ENCODE measurements at regions not wholly inside any gene's neighbourhood (a gene's known extent, or its start where the extent isn't known, plus 50 kb on each side); places are given as distances from the start of the nearest gene placed in this dataset.

DNA sequence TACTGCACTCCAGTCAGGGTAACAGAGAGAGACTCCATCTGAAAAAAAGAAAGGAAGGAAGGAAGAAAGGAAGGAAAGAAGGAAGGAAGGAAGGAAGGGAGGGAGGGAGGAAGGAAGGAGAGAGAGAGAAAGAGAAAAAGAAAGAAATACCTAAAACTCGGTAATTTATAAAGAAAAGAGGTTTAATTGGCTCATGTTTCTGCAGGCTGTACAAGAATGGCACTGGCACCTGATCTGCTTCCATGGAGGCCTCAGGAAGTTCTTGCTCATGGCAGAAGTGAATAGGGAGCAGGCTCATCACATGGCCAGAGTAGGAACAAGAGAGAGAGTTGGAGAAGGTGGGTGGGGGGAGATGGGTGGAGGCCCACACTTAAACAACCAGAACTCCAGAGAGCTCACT, 215.2 kb upstream of the IRX3 start:
- no CpG with 5 or more reads among the region's 1 CpG for WGBS (ENCODE audit: extremely low coverage, insufficient coverage, insufficient read length)
- Histone ChIP-seq H3K9ac (ENCODE audit: low read length) (no peak overlapping the region), H2BK12ac (ENCODE audit: low read length) (no peak overlapping the region)

DNA sequence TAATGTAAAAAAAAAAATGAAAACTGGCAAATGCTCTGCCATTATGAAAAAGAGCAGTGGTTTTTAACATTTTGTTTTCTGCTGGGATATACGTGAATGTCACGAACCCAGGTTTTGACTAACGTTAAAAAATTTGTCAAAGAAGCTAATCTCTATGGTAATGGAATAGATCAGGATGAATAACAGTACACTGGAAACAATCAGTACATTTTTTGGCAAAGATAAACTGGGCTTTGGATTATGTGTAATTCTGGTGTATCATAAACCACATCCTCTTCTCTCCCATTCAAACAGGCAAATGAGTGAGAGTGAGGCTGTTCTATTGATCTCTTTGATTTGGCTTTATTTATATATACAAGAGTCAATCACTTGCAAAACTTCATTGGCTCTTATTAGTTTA, 207.0 kb upstream of the IRX3 start:
- no peak overlapping the region for H3K14ac ChIP-seq (ENCODE audit: low read length)

More for the DNA sequence above, 215.2 kb upstream of the IRX3 start:
- no peak overlapping the region for H2AK5ac ChIP-seq (ENCODE audit: low read length)
- H4K12ac ChIP-seq (ENCODE audit: low read depth, low read length): no peak overlapping the region
- no peaks in the 10 kb centered on the region for H3K27me3 ChIP-seq (ENCODE audit: insufficient read depth, low read length)
- H3K4me1 ChIP-seq (ENCODE audit: control insufficient read depth in 1 of 2, insufficient read depth in 2 of 2, low read length in 2 of 2): no peaks in the 10 kb centered on the region
- DNase-seq: no peak
- no peak overlapping the region for H2AFZ ChIP-seq (ENCODE audit: insufficient read depth, low read length, poor library complexity)
- H2BK5ac ChIP-seq (ENCODE audit: low read depth, low read length, poor library complexity): no peak overlapping the region
- no peak overlapping the region for H3K18ac ChIP-seq (ENCODE audit: low read length)
- H2BK120ac ChIP-seq (ENCODE audit: insufficient read depth, low read length, poor library complexity): no peak overlapping the region
- no peak overlapping the region for H4K91ac ChIP-seq (ENCODE audit: low read depth, low read length)
- H3K79me2 ChIP-seq (ENCODE audit: control insufficient read depth, insufficient read depth, low read length, poor library complexity): no peaks in the 10 kb centered on the region
- no peak overlapping the region for H3K4me3 ChIP-seq (ENCODE audit: low read depth, low read length)
- H3K23ac ChIP-seq (ENCODE audit: low read length): no peak overlapping the region
- no peak overlapping the region for H3K4ac ChIP-seq (ENCODE audit: low read depth, low read length)
- H3K9me3 ChIP-seq (ENCODE audit: insufficient read depth, low read depth, low read length): peaks cover 2% of the 10 kb centered on the region
- H4K8ac ChIP-seq (ENCODE audit: low read depth, low read length): no peak overlapping the region
- H3K36me3 ChIP-seq (ENCODE audit: control insufficient read depth in 1 of 2, insufficient read depth in 2 of 2, low read length in 2 of 2): peaks cover 0 to 2% of the 10 kb centered on the region in 2 experiments
- H3K79me1 ChIP-seq (ENCODE audit: low read length): no peaks in the 10 kb centered on the region
- H3K27ac ChIP-seq (ENCODE audit: low read depth, low read length): no peak overlapping the region
- no peak overlapping the region for H3K4me2 ChIP-seq (ENCODE audit: low read length)
- H3K14ac ChIP-seq (ENCODE audit: low read length): no peak overlapping the region

DNA sequence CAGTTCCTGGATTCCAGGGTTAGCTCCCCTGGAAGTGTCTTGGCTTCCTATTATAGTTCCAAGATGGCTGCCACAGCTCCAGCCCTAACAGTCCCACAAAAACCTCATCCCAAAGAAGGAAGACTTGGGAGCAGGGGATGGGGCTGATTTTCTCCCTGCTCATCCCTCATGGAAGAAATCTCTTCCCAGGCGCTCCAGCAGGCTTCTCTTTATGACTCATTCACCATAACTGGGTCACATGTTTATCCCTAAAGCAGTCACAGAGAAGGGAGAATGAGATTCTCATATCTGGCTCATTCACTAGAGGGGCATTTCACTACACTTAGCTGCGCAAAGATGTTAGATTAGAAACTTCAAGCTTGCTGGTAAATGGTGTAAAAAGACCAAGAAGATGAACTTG, 206.5 kb upstream of the IRX3 start:
- no peaks in the 10 kb centered on the region for H3K79me1 ChIP-seq (ENCODE audit: low read length)
- H3K23ac ChIP-seq (ENCODE audit: low read length): no peak overlapping the region
- no peak overlapping the region for H3K14ac ChIP-seq (ENCODE audit: low read length)
- H3K4me1 ChIP-seq (ENCODE audit: control insufficient read depth in 1 of 2, insufficient read depth in 2 of 2, low read length in 2 of 2): no peaks in the 10 kb centered on the region
- H2BK5ac ChIP-seq (ENCODE audit: low read depth, low read length, poor library complexity): no peak overlapping the region
- H3K18ac ChIP-seq (ENCODE audit: low read length): no peak overlapping the region
- no peaks in the 10 kb centered on the region for H3K79me2 ChIP-seq (ENCODE audit: control insufficient read depth, insufficient read depth, low read length, poor library complexity)
- H4K12ac ChIP-seq (ENCODE audit: low read depth, low read length): no peak overlapping the region
- no peaks in the 10 kb centered on the region for H3K9me3 ChIP-seq (ENCODE audit: insufficient read depth, low read depth, low read length)
- no peak overlapping the region for H4K91ac ChIP-seq (ENCODE audit: low read depth, low read length)
- DNase-seq: no peak
- H3K27ac ChIP-seq (ENCODE audit: low read depth, low read length): no peak overlapping the region
- no peak overlapping the region for H3K4ac ChIP-seq (ENCODE audit: low read depth, low read length)
- no peak overlapping the region for H2BK120ac ChIP-seq (ENCODE audit: insufficient read depth, low read length, poor library complexity)
- no peak overlapping the region for H4K8ac ChIP-seq (ENCODE audit: low read depth, low read length)
- no peak overlapping the region for H3K4me2 ChIP-seq (ENCODE audit: low read length)
- no peak overlapping the region for H3K4me3 ChIP-seq (ENCODE audit: low read depth, low read length)
- no CpG with 5 or more reads among the region's 2 CpGs for WGBS (ENCODE audit: extremely low coverage, insufficient coverage, insufficient read length)
- H2AFZ ChIP-seq (ENCODE audit: insufficient read depth, low read length, poor library complexity): no peak overlapping the region
- H3K36me3 ChIP-seq (ENCODE audit: control insufficient read depth in 1 of 2, insufficient read depth in 2 of 2, low read length in 2 of 2): peaks cover 0 to 2% of the 10 kb centered on the region in 2 experiments
- H3K9ac ChIP-seq (ENCODE audit: low read length): no peak overlapping the region
- no peak overlapping the region for H2BK12ac ChIP-seq (ENCODE audit: low read length)
- H3K27me3 ChIP-seq (ENCODE audit: insufficient read depth, low read length): no peaks in the 10 kb centered on the region
- H2AK5ac ChIP-seq (ENCODE audit: low read length): no peak overlapping the region

More for the DNA sequence above, 207.0 kb upstream of the IRX3 start:
- Histone ChIP-seq H3K4ac (ENCODE audit: low read depth, low read length) (no peak overlapping the region), H3K9me3 (ENCODE audit: insufficient read depth, low read depth, low read length) (peaks cover 2% of the 10 kb centered on the region), H2AK5ac (ENCODE audit: low read length) (no peak overlapping the region), H3K9ac (ENCODE audit: low read length) (no peak overlapping the region), H3K27me3 (ENCODE audit: insufficient read depth, low read length) (no peaks in the 10 kb centered on the region), H4K12ac (ENCODE audit: low read depth, low read length) (no peak overlapping the region), H4K8ac (ENCODE audit: low read depth, low read length) (no peak overlapping the region), H3K4me3 (ENCODE audit: low read depth, low read length) (no peak overlapping the region), H3K23ac (ENCODE audit: low read length) (no peak overlapping the region), H2BK120ac (ENCODE audit: insufficient read depth, low read length, poor library complexity) (no peak overlapping the region), H2BK5ac (ENCODE audit: low read depth, low read length, poor library complexity) (no peak overlapping the region), H3K79me1 (ENCODE audit: low read length) (no peaks in the 10 kb centered on the region), H3K4me2 (ENCODE audit: low read length) (no peak overlapping the region), H2BK12ac (ENCODE audit: low read length) (no peak overlapping the region), H3K27ac (ENCODE audit: low read depth, low read length) (no peak overlapping the region), H3K36me3 (ENCODE audit: control insufficient read depth in 1 of 2, insufficient read depth in 2 of 2, low read length in 2 of 2) (peaks cover 0 to 2% of the 10 kb centered on the region in 2 experiments), H4K91ac (ENCODE audit: low read depth, low read length) (no peak overlapping the region), H3K79me2 (ENCODE audit: control insufficient read depth, insufficient read depth, low read length, poor library complexity) (no peaks in the 10 kb centered on the region), H3K4me1 (ENCODE audit: control insufficient read depth in 1 of 2, insufficient read depth in 2 of 2, low read length in 2 of 2) (no peaks in the 10 kb centered on the region), H3K18ac (ENCODE audit: low read length) (no peak overlapping the region), H2AFZ (ENCODE audit: insufficient read depth, low read length, poor library complexity) (no peak overlapping the region)
- no CpG with 5 or more reads among the region's 3 CpGs for WGBS (ENCODE audit: extremely low coverage, insufficient coverage, insufficient read length)
- no peak for DNase-seq

DNA sequence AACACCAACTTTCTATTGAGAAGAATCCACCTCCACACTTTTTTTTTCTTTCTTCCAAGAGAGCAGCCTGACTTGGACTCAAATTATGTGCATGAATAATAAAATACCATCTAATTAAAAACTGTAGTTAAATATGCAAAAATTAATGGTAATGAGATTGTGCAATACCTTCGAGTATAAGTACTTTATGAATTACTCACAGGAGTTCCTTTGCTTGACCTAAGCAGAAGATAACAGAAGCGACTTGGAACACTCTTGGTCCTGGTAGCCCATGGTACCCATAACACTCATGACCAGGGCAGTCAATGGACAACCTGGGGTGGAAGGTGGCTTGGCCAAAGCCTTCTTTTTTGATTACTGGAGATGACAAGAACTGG, 203.5 kb upstream of the IRX3 start:
- no peak overlapping the region for H4K8ac ChIP-seq (ENCODE audit: low read depth, low read length)
- H4K12ac ChIP-seq (ENCODE audit: low read depth, low read length): no peak overlapping the region
- H2BK5ac ChIP-seq (ENCODE audit: low read depth, low read length, poor library complexity): no peak overlapping the region
- H3K27me3 ChIP-seq (ENCODE audit: insufficient read depth, low read length): no peaks in the 10 kb centered on the region
- H2AK5ac ChIP-seq (ENCODE audit: low read length): no peak overlapping the region
- H3K14ac ChIP-seq (ENCODE audit: low read length): no peak overlapping the region
- H3K4me3 ChIP-seq (ENCODE audit: low read depth, low read length): no peak overlapping the region
- H3K36me3 ChIP-seq (ENCODE audit: control insufficient read depth in 1 of 2, insufficient read depth in 2 of 2, low read length in 2 of 2): no peaks in the 10 kb centered on the region
- H3K18ac ChIP-seq (ENCODE audit: low read length): no peak overlapping the region
- no peak for DNase-seq
- no CpG with 5 or more reads among the region's 2 CpGs for WGBS (ENCODE audit: extremely low coverage, insufficient coverage, insufficient read length)
- H4K91ac ChIP-seq (ENCODE audit: low read depth, low read length): no peak overlapping the region
- no peak overlapping the region for H3K4ac ChIP-seq (ENCODE audit: low read depth, low read length)
- no peaks in the 10 kb centered on the region for H3K9me3 ChIP-seq (ENCODE audit: insufficient read depth, low read depth, low read length)
- no peak overlapping the region for H3K27ac ChIP-seq (ENCODE audit: low read depth, low read length)
- H3K4me2 ChIP-seq (ENCODE audit: low read length): no peak overlapping the region
- no peak overlapping the region for H3K23ac ChIP-seq (ENCODE audit: low read length)
- no peaks in the 10 kb centered on the region for H3K4me1 ChIP-seq (ENCODE audit: control insufficient read depth in 1 of 2, insufficient read depth in 2 of 2, low read length in 2 of 2)
- H3K79me2 ChIP-seq (ENCODE audit: control insufficient read depth, insufficient read depth, low read length, poor library complexity): no peaks in the 10 kb centered on the region
- no peak overlapping the region for H2AFZ ChIP-seq (ENCODE audit: insufficient read depth, low read length, poor library complexity)
- no peaks in the 10 kb centered on the region for H3K79me1 ChIP-seq (ENCODE audit: low read length)
- no peak overlapping the region for H3K9ac ChIP-seq (ENCODE audit: low read length)
- no peak overlapping the region for H2BK120ac ChIP-seq (ENCODE audit: insufficient read depth, low read length, poor library complexity)
- no peak overlapping the region for H2BK12ac ChIP-seq (ENCODE audit: low read length)

Measured in trophoblast cell (in vitro differentiated cells and primary cell).